HS-27A (cell line): ENCODE measurements at regions not wholly inside any gene's neighbourhood (a gene's known extent, or its start where the extent isn't known, plus 50 kb on each side); places are given as distances from the start of the nearest gene placed in this dataset.

Experiments used
- DNase-seq: peaks from one replicate; pipeline ENCODE4 v3.0.0-alpha.2; 2012; ENCODE audit warnings: low read depth, missing footprints

DNA sequence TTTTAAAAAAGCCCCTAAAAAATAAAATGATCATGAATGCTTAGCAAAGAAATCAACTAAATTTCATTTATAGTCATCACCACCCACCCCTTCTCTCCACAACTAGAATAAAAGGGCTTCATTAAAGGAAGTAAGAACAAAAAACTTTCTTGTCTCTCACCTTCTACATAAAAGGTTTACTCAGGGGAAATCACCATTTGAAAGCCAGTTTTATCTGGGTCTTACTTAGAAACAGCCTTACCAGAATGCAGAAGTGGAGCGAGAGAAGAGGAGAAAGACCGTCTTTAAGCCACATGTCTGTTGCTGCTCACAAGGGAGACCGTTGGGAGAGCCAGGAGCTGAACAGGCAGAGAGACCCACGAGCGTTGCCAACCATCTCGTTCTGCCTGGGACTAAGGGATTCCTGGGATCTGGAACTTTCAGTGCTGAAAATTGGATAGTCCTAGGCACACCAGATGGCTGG is 350.1 kb upstream of the PROK2 start:
- DNase-seq = no peak

DNA sequence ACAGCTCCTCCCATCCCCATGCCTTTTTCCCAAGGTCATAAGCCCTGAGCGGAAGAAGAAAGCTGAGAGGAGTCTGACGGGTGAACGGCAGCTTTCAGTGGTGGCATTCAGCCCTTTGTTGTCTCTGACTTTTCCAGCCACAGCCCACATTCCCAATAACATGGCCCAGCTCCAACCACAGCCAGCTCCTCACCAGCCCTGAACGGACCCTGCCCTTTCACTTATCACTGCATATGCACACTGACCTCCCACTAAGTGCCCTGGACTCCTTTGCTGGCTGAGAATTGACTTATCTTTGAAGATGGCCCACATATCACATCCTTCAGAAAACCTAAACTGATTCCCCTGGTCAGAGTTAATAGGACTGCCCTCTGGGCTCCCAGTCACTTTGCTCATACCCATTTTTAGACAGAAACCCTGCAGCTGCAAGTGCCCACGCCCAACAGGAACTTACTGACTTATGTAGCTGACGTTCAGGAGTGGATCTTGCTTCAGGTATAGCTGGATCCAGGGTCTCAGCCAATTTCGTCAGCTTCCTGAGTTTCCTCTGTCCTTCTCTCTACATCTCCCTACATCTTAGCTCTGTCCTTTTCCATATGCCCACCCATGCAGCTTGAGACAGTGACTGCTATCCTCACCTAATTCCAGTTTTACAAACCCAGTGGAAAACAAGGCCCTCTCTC is 348.5 kb upstream of the PROK2 start:
- DNase-seq = no peak

DNA sequence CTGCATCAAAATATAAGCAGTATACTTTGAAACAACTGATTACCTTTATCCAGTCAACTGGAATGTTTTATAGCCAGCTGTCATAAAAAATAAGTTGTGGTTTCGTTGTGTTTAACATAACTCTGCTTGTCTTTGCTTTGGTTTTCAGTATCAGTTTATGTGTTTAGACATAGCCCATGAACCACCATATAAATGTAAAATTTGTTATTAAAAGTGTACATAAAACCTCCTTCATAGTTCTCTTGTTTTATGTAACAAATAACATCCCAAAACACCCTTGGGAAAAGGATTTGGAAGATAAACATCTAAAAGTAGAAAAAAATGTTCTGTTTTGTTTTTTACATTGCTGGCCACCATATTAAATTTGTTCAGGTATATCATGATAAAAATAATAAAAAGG is 347.0 kb upstream of the PROK2 start:
- DNase-seq = no peak

DNA sequence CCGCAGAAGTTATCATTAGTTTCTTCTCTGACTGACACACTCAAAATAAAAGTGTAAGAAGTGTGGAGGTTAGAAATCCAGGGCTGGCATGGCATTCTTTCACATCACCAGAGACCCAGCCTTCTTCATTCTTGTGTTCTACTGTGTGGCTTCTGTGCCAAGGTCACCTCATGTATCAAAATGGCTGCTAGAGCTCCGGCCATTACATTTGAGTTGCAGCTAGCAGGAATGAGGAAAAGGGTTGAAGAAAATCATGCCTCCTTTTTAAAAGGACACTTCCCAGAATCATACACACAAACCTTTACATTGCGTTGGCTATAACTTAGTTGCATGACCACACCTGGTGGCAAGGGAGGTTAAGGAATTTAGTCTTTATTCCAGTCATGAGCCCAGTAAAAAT is 345.6 kb upstream of the PROK2 start:
- DNase-seq = no peak

DNA sequence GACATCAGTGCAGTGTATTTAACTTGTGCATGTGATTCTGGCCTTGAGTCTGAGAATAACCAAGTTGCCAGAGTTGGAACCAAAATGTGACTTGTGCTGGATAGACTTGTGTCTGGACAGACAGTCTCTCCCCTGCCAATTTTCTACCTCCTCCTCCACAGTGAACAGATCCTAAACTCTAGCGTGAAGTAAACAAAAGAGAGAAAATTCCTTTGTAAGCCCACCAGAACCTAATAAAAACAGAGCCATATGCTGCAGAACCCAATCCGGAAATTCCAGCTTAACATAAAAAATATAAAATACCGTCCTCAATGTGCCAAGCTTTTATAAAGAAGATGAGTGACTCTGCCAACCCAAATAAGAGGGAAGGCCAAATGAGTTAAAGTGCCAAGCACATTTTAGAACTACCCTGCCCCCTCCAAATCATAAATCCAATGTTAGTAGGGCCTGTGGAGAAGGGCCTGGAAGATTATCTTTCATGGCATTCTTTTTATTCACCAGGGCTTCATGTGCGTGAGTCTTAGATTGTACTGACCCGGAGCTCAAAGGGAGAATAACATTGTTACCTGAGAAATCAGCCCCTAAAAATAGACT is 344.6 kb upstream of the PROK2 start:
- DNase-seq = no peak

DNA sequence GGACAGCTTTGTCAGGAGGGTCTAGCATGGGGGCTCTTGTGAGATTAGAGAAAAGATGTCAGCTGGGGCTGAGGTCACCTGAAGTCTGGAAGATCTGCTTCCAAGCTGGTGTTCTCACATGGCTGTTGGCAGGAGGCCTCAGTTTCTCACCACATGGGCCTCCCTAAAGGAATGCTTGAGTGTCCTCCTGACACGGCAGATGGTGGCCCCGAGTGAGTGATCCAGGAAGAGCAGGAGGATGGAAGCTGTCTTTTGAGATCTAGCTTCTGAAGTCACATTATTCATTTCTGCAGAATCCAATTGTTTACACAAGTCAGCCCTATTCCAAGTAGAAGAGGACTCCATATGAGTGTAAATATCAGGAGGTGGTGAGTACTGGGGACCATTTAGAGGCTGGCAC is 344.0 kb upstream of the PROK2 start:
- no peak for DNase-seq

DNA sequence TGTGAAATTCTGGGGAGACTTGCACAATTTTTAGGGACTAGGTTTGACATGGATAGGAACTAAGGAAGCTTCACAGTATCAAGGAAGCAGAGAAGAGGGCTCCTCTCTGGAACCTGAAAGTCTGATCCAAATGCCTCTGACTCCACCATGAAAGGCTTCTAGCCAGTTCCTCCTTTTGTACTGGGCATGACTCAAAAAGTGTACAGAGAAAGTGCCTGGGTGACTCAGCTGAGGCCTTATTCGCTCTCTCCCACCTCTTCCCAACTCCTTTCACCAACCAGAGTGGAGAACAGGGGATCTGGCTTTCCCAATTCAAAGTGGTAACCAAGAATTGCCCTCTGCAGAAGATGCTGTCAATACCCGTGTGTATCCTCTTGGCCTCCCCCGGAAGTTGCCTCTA is 342.9 kb upstream of the PROK2 start:
- DNase-seq = no peak

DNA sequence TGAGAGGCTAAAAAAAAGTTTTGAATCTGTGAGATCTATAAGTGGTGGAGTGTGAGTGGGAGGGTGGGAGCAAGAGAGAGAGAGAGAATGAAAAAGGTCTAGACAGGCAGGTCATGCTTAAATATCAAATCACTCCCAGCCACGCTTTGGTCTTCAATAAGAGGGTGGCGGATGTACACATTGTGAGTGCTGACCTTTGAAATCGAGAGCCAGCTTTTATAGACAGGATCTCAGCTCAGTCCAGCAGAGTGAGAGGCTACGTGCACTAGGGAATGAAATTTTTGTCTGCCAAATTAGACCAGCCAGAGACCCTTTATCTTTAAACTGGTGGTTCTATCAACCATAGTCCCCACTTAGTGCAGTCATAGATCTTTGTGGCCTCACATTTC is 342.3 kb upstream of the PROK2 start:
- DNase-seq = no peak

DNA sequence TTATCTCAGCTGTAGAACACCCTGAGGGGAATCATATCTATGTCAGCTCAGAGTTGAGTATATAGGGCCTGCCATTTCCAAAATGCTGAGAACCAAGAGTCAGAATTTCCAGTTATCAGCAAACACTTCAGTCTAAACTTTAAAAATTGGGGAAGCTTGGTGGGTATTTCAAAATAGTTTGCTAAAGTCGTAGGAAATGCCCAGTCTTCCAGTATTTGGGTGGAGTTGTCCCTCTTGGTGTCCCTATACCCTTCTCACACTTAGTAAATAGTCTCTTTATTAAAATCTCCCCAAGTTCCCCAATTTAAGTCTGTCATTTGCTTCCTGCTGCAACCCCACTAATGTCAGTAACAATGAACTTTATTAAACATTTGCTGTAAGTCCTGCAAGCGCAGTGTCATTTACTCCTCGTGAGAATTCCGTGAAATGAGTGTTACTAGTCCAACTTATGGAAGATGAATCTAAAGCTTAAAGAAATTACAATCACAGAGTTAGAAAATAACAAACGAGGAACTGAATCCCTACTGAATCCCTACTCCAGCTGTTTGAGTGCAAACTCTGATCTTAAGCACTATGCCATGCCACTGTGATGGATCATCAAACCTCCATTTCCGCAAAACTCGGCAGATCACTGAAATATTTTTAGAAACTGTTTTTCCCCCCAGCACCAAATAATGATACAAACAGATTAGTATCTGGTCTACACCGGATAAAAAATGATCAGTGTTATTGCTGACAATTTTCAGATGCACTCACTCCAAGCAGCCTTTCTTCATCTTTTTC is 341.7 kb upstream of the PROK2 start:
- DNase-seq = no peak

DNA sequence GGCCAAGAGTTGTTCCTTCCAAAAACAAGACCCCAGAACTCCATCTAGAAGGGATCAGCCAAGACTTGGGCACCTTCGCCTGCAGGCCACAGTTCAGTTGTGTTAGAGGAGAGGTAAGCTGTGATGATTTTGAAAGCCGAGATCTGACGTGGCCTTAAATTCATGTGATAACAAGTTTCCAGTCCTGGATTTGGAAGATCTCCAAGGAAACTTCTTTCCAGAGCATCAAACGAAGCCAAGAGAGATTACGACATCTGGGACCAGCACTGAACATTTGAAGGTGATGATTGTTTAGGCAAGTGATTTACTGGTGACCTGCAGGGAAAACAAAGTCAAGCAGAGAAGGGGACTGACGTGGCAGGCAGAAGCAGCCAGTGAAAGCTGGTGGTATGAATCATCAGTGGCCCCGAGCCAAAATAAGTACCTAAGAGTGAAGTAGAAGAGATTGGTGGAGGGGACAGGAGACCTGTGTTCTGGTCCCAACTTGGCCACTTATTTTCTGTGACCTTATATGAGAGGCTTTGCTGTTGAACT is 339.0 kb upstream of the PROK2 start:
- DNase-seq = peak; percentile 42

DNA sequence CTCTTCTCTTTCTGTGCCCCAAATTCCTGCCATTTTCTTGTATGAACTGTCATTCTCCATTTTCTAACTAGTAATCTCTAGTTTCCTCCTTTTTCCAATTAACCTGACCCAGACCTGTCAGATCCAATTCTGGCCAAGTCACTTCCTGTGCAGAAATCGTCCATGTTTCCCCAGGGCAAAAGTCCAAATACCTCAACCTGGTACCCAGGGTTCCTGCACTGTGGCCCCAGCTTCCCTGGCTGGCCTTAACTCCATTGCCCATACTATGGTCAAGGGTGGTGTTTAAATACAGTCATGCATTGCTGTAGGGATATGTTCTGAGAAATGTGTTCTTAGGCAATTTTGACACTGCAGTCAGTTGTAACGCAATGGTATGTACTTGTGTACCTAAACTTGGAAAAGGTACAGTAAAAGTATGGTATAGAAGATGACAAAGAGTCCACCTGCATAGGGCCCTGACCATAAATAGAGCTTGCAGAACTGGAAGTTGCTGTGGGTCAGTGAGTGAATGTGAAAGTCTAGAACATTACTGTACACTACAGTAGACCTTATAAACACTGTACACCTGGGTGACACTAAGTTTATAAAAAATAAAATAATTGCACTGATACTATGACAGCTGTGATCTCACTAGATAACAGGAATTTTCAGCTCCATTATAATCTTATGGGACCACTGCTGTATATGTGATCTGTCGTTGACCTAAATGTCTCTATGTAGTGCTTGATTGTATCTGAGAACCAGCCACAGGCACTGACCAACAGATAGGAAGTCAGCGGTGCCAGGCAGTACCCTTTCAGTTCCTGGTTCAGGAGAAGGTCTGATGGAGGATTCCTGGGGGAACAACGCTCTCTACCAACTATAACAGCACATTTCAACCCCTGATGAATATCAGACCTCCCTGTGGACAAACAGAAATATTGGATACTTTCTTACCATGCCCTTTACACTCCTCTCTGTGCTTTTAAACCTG is 336.1 kb upstream of the PROK2 start:
- no peak for DNase-seq

DNA sequence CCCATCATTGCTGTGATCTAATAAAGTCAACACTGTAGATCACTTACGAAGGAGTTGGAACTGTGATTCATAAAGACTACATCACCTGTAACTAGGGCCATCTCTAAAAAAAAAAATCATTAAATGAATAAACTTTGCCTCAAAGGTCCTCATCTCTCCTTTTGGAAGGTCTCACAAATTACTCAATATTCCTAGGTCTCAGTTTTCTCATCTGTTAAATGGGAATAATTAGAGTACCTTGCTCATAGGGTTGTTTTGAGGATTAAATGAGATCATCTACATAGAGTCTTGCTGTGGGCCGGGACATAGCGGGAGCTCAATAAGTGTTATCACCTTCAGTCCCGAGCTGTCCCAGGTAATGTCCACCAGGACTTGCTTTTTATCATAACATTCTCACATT is 335.1 kb upstream of the PROK2 start:
- DNase-seq = no peak

DNA sequence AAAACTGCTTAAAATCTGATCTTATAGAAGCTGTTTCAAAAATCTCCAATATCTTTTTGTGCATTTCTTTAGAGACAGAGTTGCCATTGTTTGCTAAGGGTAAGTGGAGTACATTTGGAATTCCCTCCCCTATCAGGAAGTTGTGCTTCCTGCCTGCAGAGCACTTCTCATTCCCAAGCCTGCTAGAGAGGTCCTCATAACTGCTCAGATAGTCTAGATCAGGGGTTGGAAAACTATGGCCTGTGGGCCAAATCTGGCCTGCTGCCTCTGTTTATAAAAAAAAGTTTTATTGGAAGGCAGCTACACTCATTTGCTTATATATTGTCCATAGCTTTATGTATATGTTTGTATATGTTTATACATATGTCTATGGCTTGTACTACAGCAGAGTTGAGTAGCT is 333.7 kb upstream of the PROK2 start:
- DNase-seq = no peak

DNA sequence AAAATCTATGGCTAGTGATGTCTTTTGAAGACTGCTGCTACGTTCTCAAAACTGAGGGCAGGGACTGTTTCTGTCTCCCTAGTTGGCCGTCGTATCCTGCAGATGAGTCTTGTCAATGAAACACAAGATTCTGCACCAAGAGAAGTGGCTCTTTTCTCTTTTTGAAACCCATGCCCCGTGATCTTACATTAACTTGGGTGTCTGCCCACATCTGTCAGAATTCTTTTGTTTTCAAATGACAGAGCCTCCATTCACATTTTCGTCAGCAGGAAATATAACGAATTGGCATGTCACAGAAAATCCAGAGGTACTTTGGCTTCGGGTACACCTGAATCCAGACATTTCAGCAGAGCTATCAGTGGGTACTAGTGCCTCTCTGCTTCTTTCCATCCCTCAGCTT is 331.3 kb upstream of the PROK2 start:
- no peak for DNase-seq

DNA sequence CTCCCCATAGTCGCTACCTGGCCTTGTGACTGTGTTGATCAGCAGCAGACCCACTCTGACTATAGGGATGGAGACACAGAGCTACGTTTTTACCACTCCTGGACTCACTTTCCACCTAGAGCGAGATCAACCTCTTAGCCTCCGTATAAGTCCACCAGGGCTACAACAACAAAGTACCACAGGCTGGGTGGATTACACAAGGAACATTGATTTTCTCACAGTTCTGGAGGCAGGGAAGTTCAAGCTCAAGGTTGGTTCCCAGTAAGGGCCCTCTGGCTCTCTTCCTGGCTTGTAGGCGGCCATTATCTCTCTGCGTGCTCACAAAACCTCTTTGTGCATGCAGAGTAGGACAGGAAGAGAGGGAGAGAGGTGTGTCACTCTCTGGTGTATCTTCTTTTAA is 330.4 kb upstream of the PROK2 start:
- no peak for DNase-seq

DNA sequence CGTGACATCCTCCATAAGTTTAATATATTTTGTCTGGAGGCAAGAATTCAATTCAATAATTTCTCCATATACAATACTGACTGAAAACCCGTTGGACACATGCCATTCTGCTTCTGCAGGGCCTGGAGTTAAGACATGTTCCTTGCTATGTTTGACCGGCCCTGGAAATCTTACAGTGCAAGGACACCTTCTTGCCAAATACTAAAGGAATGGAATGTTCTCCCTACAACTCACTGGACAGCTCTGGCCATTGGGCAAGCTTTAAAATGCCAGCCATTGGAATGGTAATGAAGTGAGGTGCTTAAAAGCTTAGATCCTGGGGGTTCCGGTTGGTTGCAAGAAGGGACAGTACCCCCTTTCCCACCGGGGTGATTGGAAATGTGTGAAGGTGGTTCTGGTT is 329.8 kb upstream of the PROK2 start:
- no peak for DNase-seq

DNA sequence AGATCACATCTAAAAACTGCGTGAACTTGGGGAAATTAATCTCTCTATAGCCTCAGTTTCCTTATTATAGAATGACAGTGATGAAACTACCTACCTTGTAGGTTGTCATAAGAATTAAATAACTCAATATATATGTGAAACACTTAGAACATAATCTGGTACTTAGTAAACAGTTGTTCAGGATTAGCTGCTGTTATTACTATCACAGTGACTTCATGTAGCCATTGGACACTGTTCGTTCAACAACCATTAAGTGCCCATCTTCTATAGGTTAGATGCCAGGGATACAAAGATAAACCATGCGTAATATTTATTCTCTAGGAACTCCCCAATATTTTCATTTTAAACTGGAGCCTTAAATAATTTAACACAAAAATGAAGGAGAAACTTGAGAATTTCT is 329.0 kb upstream of the PROK2 start:
- DNase-seq = no peak

DNA sequence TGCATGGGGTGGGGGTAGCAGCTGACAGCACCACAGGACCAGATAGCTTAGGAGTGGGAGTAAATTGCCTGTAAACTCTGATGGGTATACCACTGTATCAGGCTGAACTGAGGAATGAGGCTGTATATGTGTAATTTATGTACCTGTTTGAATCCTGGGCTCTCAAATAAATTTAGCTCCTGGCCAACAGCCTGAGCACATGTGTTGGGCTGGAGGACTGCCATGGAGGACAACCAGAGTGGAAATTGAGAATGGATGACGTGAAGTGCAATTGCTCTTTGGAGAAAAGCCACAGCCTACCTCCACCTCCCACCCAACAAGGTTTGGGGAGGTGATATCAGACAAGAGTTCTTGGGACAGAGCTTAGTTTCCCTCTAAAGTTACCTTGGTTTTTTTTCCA is 328.6 kb upstream of the PROK2 start:
- no peak for DNase-seq

DNA sequence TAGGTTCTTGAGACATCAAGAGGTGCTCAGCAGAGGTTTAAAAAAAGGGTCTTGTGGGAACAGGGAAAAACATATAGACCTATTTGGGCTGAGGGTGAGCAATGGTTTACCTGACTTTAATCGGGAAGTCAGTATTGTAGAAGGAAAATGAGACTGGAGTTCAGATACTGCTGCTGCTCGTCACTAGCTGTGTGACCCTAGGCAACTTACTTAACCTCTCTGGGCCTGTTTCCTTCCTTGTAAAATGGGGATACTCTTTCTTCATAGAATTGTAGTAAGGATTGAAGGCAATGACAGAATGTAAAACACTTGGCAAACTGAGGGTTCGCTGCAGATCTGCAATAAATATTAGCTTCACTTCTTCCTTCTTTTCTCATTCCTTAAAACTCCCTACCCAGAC is 327.5 kb upstream of the PROK2 start:
- no peak for DNase-seq

DNA sequence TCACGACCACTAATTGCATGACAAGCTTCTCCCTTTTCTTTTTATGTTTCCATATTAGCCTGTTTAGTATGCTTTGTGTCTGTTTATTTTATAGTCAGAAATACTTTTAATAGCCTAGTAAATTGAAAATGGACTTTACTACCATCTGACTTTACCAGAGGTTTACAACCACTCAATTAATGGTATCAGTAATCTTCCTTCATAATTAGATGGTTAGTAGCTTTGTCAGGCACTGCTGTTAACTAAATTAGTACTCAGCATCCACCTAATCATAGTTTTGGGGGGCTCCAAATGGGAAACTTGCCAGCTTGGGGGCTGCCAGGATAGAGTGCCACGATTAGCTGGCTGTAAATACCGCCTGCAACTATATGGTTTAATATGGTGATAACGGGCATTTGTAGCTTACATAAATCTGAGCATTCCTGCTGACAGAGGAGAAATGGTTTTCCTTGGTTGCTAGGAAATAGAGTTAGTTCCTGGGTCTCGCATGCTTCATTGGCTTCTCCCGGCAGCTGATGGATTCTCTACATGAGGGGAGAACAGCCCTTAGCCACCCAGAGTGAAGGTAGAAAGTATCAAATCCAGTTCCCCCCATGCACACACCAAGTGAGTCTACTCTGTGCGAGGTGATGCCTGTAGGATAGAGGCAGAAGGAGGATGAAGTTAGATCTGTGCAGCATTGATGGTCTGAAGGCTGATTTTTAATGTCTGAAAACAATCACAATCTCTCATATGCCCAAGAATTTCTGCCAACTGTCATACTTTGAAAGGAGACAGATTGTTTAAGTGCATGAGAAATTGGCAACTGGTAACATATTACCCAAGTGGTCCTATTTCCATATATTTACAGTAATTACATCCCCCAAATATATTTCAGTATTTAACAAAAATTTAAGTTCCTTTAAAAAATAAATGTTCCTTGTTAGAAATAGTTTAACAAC is 326.6 kb upstream of the PROK2 start:
- no peak for DNase-seq
